ENCODE measurements at regions not wholly inside any gene's neighbourhood (a gene's known extent, or its start where the extent isn't known, plus 50 kb on each side); places are given as distances from the start of the nearest gene placed in this dataset.

- TF ChIP-seq, protein P1, sequence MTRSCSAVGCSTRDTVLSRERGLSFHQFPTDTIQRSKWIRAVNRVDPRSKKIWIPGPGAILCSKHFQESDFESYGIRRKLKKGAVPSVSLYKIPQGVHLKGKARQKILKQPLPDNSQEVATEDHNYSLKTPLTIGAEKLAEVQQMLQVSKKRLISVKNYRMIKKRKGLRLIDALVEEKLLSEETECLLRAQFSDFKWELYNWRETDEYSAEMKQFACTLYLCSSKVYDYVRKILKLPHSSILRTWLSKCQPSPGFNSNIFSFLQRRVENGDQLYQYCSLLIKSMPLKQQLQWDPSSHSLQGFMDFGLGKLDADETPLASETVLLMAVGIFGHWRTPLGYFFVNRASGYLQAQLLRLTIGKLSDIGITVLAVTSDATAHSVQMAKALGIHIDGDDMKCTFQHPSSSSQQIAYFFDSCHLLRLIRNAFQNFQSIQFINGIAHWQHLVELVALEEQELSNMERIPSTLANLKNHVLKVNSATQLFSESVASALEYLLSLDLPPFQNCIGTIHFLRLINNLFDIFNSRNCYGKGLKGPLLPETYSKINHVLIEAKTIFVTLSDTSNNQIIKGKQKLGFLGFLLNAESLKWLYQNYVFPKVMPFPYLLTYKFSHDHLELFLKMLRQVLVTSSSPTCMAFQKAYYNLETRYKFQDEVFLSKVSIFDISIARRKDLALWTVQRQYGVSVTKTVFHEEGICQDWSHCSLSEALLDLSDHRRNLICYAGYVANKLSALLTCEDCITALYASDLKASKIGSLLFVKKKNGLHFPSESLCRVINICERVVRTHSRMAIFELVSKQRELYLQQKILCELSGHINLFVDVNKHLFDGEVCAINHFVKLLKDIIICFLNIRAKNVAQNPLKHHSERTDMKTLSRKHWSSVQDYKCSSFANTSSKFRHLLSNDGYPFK (CRISPR knock-in tag; IDR thresholded peaks at IDR 0.05; ENCODE audit: borderline replicate concordance) = no peak
Observed at GRCh38 chr1:80450711-80451110, 1350.0 kb upstream of the ADGRL2 start (continued).

DNA sequence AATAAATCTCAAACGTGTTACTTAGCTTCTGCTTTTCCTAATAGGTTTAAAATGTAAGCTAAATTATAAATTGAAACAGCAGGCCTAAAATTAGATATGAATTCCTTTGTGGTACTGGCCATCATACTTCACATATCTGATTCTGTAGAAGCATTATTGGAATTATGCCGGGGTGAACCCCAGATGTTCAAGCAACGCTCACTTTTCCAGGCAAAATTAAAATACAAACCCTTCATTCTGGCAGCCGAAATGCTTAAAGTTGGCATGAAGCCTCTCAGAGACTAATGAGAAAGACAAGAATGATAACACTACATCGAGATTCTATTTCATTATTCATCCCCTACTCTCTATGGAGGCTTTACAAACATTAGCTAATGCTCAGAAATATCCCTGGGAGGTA lies 1352.7 kb upstream of the ADGRL2 start:
- no TSS peak for BruUV-seq (replicated peaks)
- ATAC-seq = no peak
- 1% methylated on average over 5 of the region's 5 CpGs for WGBS (ENCODE audit: low lambda C conversion rate)
- Histone ChIP-seq H4K20me1 (ENCODE audit: insufficient read depth, low read length) (no peaks in the 10 kb centered on the region), H3K27ac (ENCODE audit: extremely low read length, insufficient read depth, low read length) (no peak overlapping the region), H3K4me2 (ENCODE audit: low read depth, low read length) (no peak overlapping the region), H3K27me3 (ENCODE audit: control insufficient read depth in 1 of 2, insufficient read depth in 2 of 2, low read length in 2 of 2) (no peaks in the 10 kb centered on the region), H3K9ac (ENCODE audit: insufficient read depth, low read depth, low read length) (no peak overlapping the region), H2AFZ (ENCODE audit: low read length) (no peak overlapping the region), H3K36me3 (replicated peaks in 1 of 2; ENCODE audit: control insufficient read depth in 1 of 2, insufficient read depth in 2 of 2, low read length in 2 of 2) (no peaks in the 10 kb centered on the region), H3K4me3 (replicated peaks in 1 of 3; ENCODE audit: insufficient read depth in 1 of 3, low read depth in 2 of 3, low read length in 3 of 3) (no peak overlapping the region), H3K79me2 (ENCODE audit: insufficient read depth, low read length) (no peaks in the 10 kb centered on the region), H3K4me1 (ENCODE audit: insufficient read depth, low read length) (no peaks in the 10 kb centered on the region), H3K9me3 (ENCODE audit: low read length) (peaks cover 55% of the 10 kb centered on the region)
- no peak for DNase-seq (ENCODE audit: low spot score)
- in situ Hi-C loops (cut with HindIII; ENCODE audit: extremely low pct_ligation_motif_present, low pct_unique_long_range_greater_than_20kb) = no loop called here
- ChIA-PET CTCF (ENCODE audit: low intra/inter-chr PET ratio, low total read pairs) (no interaction called here), POLR2A (no interaction called here)
- FAIRE-seq = no peak
- no peak for TF ChIP-seq ZNF282 (IDR thresholded peaks at IDR 0.05; ENCODE audit: partially characterized antibody)
- TF ChIP-seq DPF2 (CRISPR knock-in tag; IDR thresholded peaks at IDR 0.05; ENCODE audit: borderline replicate concordance, low read depth) = no peak
- TF ChIP-seq ZBTB21 (CRISPR knock-in tag; IDR thresholded peaks at IDR 0.05) = no peak
- TF ChIP-seq MBNL3 (CRISPR knock-in tag; conservative IDR thresholded peaks at IDR 0.05) = no peak
- no peak for TF ChIP-seq ZNF33B (CRISPR knock-in tag; IDR thresholded peaks at IDR 0.05)
- TF ChIP-seq MAFF (IDR thresholded peaks at IDR 0.05; ENCODE audit: low read depth, low read length) = no peak
- TF ChIP-seq HOXA3 (CRISPR knock-in tag; IDR thresholded peaks at IDR 0.05) = no peak
- TF ChIP-seq ZFP1 (CRISPR knock-in tag; IDR thresholded peaks at IDR 0.05) = no peak
- TF ChIP-seq ZBTB44 (CRISPR knock-in tag; IDR thresholded peaks at IDR 0.05) = no peak
- no peak for TF ChIP-seq SSRP1 (CRISPR knock-in tag; IDR thresholded peaks at IDR 0.05)
- TF ChIP-seq STAT5B (CRISPR knock-in tag; IDR thresholded peaks at IDR 0.05) = no peak
- no peak for TF ChIP-seq KLF16 (CRISPR knock-in tag; IDR thresholded peaks at IDR 0.05)
- TF ChIP-seq ZNF639 (CRISPR knock-in tag; conservative IDR thresholded peaks at IDR 0.05) = no peak
- no peak for TF ChIP-seq BRF2 (CRISPR knock-in tag; IDR thresholded peaks at IDR 0.05)
- intact Hi-C loops (cut with micrococcal nuclease; ENCODE audit: unreplicated experiment) = no loop called here

Measured in HepG2 (cell line).